DND-41 (cell line): ENCODE measurements at regions not wholly inside any gene's neighbourhood (a gene's known extent, or its start where the extent isn't known, plus 50 kb on each side); places are given as distances from the start of the nearest gene placed in this dataset.

Source experiments
- EZH2 ChIP-seq: IDR thresholded peaks from 3 replicates; pipeline ENCODE4 v1.6.1; 2012; ENCODE audit warnings: borderline replicate concordance, low read depth, mild to moderate bottlenecking, moderate library complexity, low read length, inconsistent platforms; ENCODE audit not compliant: severe bottlenecking
- TF ChIP-seq, protein P1 (sequence below): IDR thresholded peaks from 2 replicates; pipeline ENCODE4 v1.5.1; 2012; ENCODE audit warnings: borderline replicate concordance, low read length, moderate library complexity, mild to moderate bottlenecking; ENCODE audit not compliant: poor library complexity, severe bottlenecking; ENCODE audit errors: extremely low read depth

DNA sequence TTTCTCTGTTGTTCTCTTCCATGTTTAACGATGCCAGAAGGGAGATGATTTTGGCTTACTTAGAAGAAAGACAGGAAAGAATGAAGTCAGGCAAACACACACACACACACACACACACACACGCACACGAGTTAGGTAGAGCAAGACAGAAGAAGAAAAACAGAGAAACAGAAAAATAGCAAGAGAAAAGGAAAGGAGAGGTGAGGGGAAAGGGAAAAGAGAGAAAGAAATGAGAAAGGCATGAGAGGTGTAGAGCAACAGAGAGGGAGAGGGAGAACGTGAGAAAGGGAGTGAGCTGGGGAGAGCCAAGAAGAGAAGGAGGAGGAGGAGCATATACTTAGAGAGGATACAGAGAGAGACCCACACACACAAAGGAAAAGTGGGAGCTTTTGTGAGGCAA lies 385.3 kb downstream of the DOK5 start:
- TF ChIP-seq, protein P1, sequence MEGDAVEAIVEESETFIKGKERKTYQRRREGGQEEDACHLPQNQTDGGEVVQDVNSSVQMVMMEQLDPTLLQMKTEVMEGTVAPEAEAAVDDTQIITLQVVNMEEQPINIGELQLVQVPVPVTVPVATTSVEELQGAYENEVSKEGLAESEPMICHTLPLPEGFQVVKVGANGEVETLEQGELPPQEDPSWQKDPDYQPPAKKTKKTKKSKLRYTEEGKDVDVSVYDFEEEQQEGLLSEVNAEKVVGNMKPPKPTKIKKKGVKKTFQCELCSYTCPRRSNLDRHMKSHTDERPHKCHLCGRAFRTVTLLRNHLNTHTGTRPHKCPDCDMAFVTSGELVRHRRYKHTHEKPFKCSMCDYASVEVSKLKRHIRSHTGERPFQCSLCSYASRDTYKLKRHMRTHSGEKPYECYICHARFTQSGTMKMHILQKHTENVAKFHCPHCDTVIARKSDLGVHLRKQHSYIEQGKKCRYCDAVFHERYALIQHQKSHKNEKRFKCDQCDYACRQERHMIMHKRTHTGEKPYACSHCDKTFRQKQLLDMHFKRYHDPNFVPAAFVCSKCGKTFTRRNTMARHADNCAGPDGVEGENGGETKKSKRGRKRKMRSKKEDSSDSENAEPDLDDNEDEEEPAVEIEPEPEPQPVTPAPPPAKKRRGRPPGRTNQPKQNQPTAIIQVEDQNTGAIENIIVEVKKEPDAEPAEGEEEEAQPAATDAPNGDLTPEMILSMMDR, result no peak
- no peak for TF ChIP-seq EZH2
